Stimulated activated CD4-positive, alpha-beta T cell treated with anti-CD3 and anti-CD28 coated beads, Interleukin-2, amount 100 ng/mL, for 24 hours (primary cell): ENCODE measurements at regions not wholly inside any gene's neighbourhood (a gene's known extent, or its start where the extent isn't known, plus 50 kb on each side); places are given as distances from the start of the nearest gene placed in this dataset.
A peak's percentile ranks its signal among the peaks of the same experiment; 100 is the strongest.
"Not testable (repeated sequence)": the region's sequence is repeated elsewhere in the genome, so short reads cannot be mapped to it uniquely, and the experiment has no call there.

Source experiments
- DNase-seq, 2 donors: peaks; one replicate each; pipeline ENCODE4 v3.0.0-alpha.2; 2020

- DNase-seq, result no peak
Measured at GRCh38 chr6:135657207-135657606, 159.7 kb upstream of the AHI1 start.

GRCh38 chr6:135658481-135658880 lies 160.9 kb upstream of the AHI1 start:
- no peak for DNase-seq

GRCh38 chr6:135658916-135659315 lies 161.4 kb upstream of the AHI1 start:
- DNase-seq, result no peak

GRCh38 chr6:135664527-135664926 lies 167.0 kb upstream of the AHI1 start:
- no peak for DNase-seq

GRCh38 chr6:135665935-135666334 lies 168.4 kb upstream of the AHI1 start:
- no peak for DNase-seq

- no peak for DNase-seq
Measured at GRCh38 chr6:135667691-135668455, 170.3 kb upstream of the AHI1 start.

- no peak for DNase-seq
Measured at GRCh38 chr6:135672256-135672655, 174.7 kb upstream of the AHI1 start.

GRCh38 chr6:135673501-135674309 lies 176.2 kb upstream of the AHI1 start:
- no peak for DNase-seq

GRCh38 chr6:135675026-135675425 lies 176.5 kb upstream of the PDE7B start:
- no peak for DNase-seq

- peak in 1 of 2 donors; percentile 37 for DNase-seq
Measured at GRCh38 chr6:135675862-135676261, 175.6 kb upstream of the PDE7B start.

GRCh38 chr6:135680964-135681913 lies 170.3 kb upstream of the PDE7B start:
- DNase-seq, result no peak

GRCh38 chr6:135686784-135687301 lies 164.7 kb upstream of the PDE7B start:
- no peak for DNase-seq

- not testable (repeated sequence) for DNase-seq
Measured at GRCh38 chr6:135688476-135688875, 163.0 kb upstream of the PDE7B start.

- no peak for DNase-seq
Measured at GRCh38 chr6:135692426-135692825, 159.1 kb upstream of the PDE7B start.

GRCh38 chr6:135693811-135694370 lies 157.6 kb upstream of the PDE7B start:
- no peak for DNase-seq

- DNase-seq, result no peak
Measured at GRCh38 chr6:135699705-135700104, 151.8 kb upstream of the PDE7B start.

- no peak for DNase-seq
Measured at GRCh38 chr6:135701426-135701825, 150.1 kb upstream of the PDE7B start.

- no peak for DNase-seq
Measured at GRCh38 chr6:135703007-135703406, 148.5 kb upstream of the PDE7B start.

GRCh38 chr6:135703621-135704020 lies 147.9 kb upstream of the PDE7B start:
- DNase-seq, result peak in 1 of 2 donors; percentile 35

GRCh38 chr6:135707426-135707825 lies 144.1 kb upstream of the PDE7B start:
- DNase-seq, result no peak

GRCh38 chr6:135710042-135710441 lies 141.5 kb upstream of the PDE7B start:
- no peak for DNase-seq

GRCh38 chr6:135722190-135722589 lies 129.3 kb upstream of the PDE7B start:
- DNase-seq, result no peak
